Astrocyte of the cerebellum (primary cell): ENCODE measurements at regions not wholly inside any gene's neighbourhood (a gene's known extent, or its start where the extent isn't known, plus 50 kb on each side); places are given as distances from the start of the nearest gene placed in this dataset.

ENCODE experiments used
- DNase-seq: peaks from one replicate; pipeline ENCODE4 v3.0.0-alpha.2; 2011; ENCODE audit warnings: low read depth
- H3K4me3 ChIP-seq: 2 replicates; pipeline ENCODE4 v1.5.1; 2011; ENCODE audit warnings: mild to moderate bottlenecking, low read depth, low read length, moderate library complexity
- CTCF ChIP-seq: IDR thresholded peaks from 2 replicates; pipeline ENCODE4 v1.5.1; 2012; ENCODE audit warnings: low read length, low read depth, moderate library complexity, mild to moderate bottlenecking; ENCODE audit errors: missing control alignments
- in situ Hi-C: cut with HindIII; loops from 2 replicates; pipeline ENCODE4 v1.10.0; 2017; ENCODE audit warnings: low sequenced_read_pairs

GRCh38 chr15:96802611-96803255 is 472.2 kb downstream of the NR2F2 start:
- no peak for TF ChIP-seq CTCF
- in situ Hi-C loops = no loop called here
- DNase-seq = no peak
- H3K4me3 ChIP-seq = no peak overlapping the region

DNA sequence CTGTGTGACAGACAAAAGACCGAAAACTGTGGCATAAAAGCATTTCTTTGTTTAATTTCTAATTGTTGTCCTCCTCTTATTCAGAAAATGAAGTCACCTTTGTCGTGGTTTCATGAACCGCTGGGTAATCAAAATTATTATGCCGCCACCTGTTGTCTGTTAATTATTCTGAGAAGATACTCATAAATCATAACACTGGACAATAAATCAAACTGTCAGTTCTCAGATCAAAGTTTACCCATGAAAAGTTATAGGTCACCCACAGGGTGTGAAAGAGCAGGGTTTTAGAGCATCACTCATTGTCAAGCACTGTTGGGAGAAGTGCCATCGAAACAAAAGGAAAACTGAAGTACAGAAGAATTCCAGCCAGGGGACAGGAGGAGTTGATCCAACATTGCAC is 474.3 kb downstream of the NR2F2 start:
- H3K4me3 ChIP-seq = no peak overlapping the region
- no peak for DNase-seq
- TF ChIP-seq CTCF = no peak
- in situ Hi-C loops = no loop called here

DNA sequence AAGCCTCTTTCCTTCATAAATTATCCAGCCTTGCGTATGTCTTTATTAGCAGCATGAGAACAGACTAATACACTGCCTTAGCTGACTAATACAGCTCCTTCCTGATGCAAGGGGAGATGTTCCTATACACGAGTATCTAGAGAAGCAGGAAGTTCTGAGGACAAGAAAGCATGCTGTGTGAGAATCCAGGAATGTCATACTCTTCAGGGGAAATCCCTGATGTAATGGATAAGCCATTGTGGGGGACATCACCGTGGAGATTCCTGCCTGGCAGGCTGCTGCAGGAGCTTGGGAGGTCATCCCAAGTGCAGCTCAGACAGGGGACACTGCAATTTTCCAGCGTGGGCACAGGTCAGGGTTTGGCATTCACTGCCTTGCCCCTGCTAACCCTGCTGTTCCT is 476.9 kb downstream of the NR2F2 start:
- TF ChIP-seq CTCF = no peak
- in situ Hi-C loops = no loop called here
- H3K4me3 ChIP-seq = no peak overlapping the region
- no peak for DNase-seq

DNA sequence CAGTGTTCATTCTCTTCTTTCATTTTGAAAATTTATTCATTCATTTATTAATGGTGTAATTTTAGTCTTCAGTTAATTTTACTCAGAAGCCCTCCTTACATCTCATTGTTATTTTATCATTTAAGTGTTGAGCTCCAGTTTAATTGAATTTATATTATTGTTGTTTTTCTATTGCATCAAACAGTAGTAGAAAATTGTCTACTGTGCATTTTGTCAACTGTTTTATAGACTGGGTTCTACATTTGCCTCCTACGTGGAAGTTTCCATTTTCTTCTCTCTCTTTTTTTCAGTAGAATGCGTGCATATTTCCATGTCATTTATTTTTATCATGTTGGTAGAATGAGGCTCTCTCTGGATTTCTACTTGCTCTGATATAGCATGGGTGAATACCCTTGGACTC is 487.4 kb downstream of the NR2F2 start:
- no peak for TF ChIP-seq CTCF
- in situ Hi-C loops = no loop called here
- H3K4me3 ChIP-seq = no peak overlapping the region
- DNase-seq = no peak

GRCh38 chr15:96818861-96819260 is 488.4 kb downstream of the NR2F2 start:
- in situ Hi-C loops = no loop called here
- H3K4me3 ChIP-seq = no peak overlapping the region
- TF ChIP-seq CTCF = no peak
- DNase-seq = no peak

DNA sequence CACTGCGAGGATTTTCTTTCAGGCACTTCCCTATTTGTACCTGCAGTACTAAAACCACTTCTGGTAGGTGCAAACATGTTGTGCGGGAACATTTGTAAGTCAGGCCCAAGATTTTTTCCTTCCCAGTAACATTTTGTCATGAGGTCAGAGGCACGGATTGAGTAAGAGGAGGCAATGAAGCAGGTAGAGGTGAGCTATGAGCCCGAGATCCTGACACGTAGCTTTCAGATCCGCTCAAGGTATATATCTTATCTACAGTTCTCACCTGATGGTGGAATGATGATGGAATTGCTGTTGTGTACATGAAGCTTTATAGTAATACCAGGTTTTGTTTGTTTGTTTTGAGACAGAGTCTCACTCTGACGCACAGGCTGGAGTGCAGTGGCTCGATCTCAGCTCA is 497.5 kb downstream of the NR2F2 start:
- no peak overlapping the region for H3K4me3 ChIP-seq
- no peak for TF ChIP-seq CTCF
- in situ Hi-C loops = no loop called here
- DNase-seq = no peak
